ENCODE measurements at regions not wholly inside any gene's neighbourhood (a gene's known extent, or its start where the extent isn't known, plus 50 kb on each side); places are given as distances from the start of the nearest gene placed in this dataset.

GRCh38 chr22:48884786-48885185, 942.9 kb downstream of the BRD1 start:
- no peak overlapping the region for H3K4me3 ChIP-seq (ENCODE audit: low read length)
- H3K4me1 ChIP-seq (ENCODE audit: insufficient read depth, low read length), result no peaks in the 10 kb centered on the region
- H3K27me3 ChIP-seq (ENCODE audit: insufficient read depth, low read length), result no peaks in the 10 kb centered on the region
- no peaks in the 10 kb centered on the region for H3K9me3 ChIP-seq (ENCODE audit: low read depth, low read length)

- H3K9me3 ChIP-seq (ENCODE audit: low read depth, low read length), result no peaks in the 10 kb centered on the region
- no peaks in the 10 kb centered on the region for H3K27me3 ChIP-seq (ENCODE audit: insufficient read depth, low read length)
- H3K4me1 ChIP-seq (ENCODE audit: insufficient read depth, low read length), result no peaks in the 10 kb centered on the region
- H3K4me3 ChIP-seq (ENCODE audit: low read length), result no peak overlapping the region
Observed at GRCh38 chr22:48884324-48884723, 943.3 kb downstream of the BRD1 start.

- H3K9me3 ChIP-seq (ENCODE audit: low read depth, low read length), result no peaks in the 10 kb centered on the region
- no peaks in the 10 kb centered on the region for H3K27me3 ChIP-seq (ENCODE audit: insufficient read depth, low read length)
- no peaks in the 10 kb centered on the region for H3K4me1 ChIP-seq (ENCODE audit: insufficient read depth, low read length)
- no peak overlapping the region for H3K4me3 ChIP-seq (ENCODE audit: low read length)
Observed at GRCh38 chr22:48883211-48883960, 944.3 kb downstream of the BRD1 start.

GRCh38 chr22:48882636-48883200, 945.0 kb downstream of the BRD1 start:
- Histone ChIP-seq H3K4me1 (ENCODE audit: insufficient read depth, low read length) (no peaks in the 10 kb centered on the region), H3K4me3 (ENCODE audit: low read length) (no peak overlapping the region), H3K9me3 (ENCODE audit: low read depth, low read length) (no peaks in the 10 kb centered on the region), H3K27me3 (ENCODE audit: insufficient read depth, low read length) (no peaks in the 10 kb centered on the region)

GRCh38 chr22:48881326-48881980, 946.2 kb downstream of the BRD1 start:
- Histone ChIP-seq H3K9me3 (ENCODE audit: low read depth, low read length) (no peaks in the 10 kb centered on the region), H3K4me1 (ENCODE audit: insufficient read depth, low read length) (no peaks in the 10 kb centered on the region), H3K4me3 (ENCODE audit: low read length) (no peak overlapping the region), H3K27me3 (ENCODE audit: insufficient read depth, low read length) (no peaks in the 10 kb centered on the region)

GRCh38 chr22:48880749-48881148, 946.9 kb downstream of the BRD1 start:
- Histone ChIP-seq H3K4me3 (ENCODE audit: low read length) (no peak overlapping the region), H3K27me3 (ENCODE audit: insufficient read depth, low read length) (no peaks in the 10 kb centered on the region), H3K4me1 (ENCODE audit: insufficient read depth, low read length) (no peaks in the 10 kb centered on the region), H3K9me3 (ENCODE audit: low read depth, low read length) (no peaks in the 10 kb centered on the region)

GRCh38 chr22:48876951-48877350, 950.7 kb downstream of the BRD1 start:
- no peaks in the 10 kb centered on the region for H3K4me1 ChIP-seq (ENCODE audit: insufficient read depth, low read length)
- H3K27me3 ChIP-seq (ENCODE audit: insufficient read depth, low read length), result no peaks in the 10 kb centered on the region

GRCh38 chr22:48874956-48875355, 952.7 kb downstream of the BRD1 start:
- no peaks in the 10 kb centered on the region for H3K4me1 ChIP-seq (ENCODE audit: insufficient read depth, low read length)

More at GRCh38 chr22:48876951-48877350, 950.7 kb downstream of the BRD1 start:
- Histone ChIP-seq H3K4me3 (ENCODE audit: low read length) (no peak overlapping the region), H3K9me3 (ENCODE audit: low read depth, low read length) (no peaks in the 10 kb centered on the region)

GRCh38 chr22:48873191-48873520, 954.5 kb downstream of the BRD1 start:
- Histone ChIP-seq H3K4me3 (ENCODE audit: low read length) (no peak overlapping the region), H3K27me3 (ENCODE audit: insufficient read depth, low read length) (no peaks in the 10 kb centered on the region), H3K4me1 (ENCODE audit: insufficient read depth, low read length) (no peaks in the 10 kb centered on the region), H3K9me3 (ENCODE audit: low read depth, low read length) (no peaks in the 10 kb centered on the region)

More at GRCh38 chr22:48874956-48875355, 952.7 kb downstream of the BRD1 start:
- Histone ChIP-seq H3K27me3 (ENCODE audit: insufficient read depth, low read length) (no peaks in the 10 kb centered on the region), H3K9me3 (ENCODE audit: low read depth, low read length) (no peaks in the 10 kb centered on the region), H3K4me3 (ENCODE audit: low read length) (no peak overlapping the region)

- no peaks in the 10 kb centered on the region for H3K9me3 ChIP-seq (ENCODE audit: low read depth, low read length)
- no peaks in the 10 kb centered on the region for H3K4me1 ChIP-seq (ENCODE audit: insufficient read depth, low read length)
- no peak overlapping the region for H3K4me3 ChIP-seq (ENCODE audit: low read length)
- H3K27me3 ChIP-seq (ENCODE audit: insufficient read depth, low read length), result no peaks in the 10 kb centered on the region
Observed at GRCh38 chr22:48872271-48873190, 955.1 kb downstream of the BRD1 start.

GRCh38 chr22:48871176-48871840, 956.4 kb downstream of the BRD1 start:
- Histone ChIP-seq H3K27me3 (ENCODE audit: insufficient read depth, low read length) (no peaks in the 10 kb centered on the region), H3K4me1 (ENCODE audit: insufficient read depth, low read length) (no peaks in the 10 kb centered on the region), H3K4me3 (ENCODE audit: low read length) (no peak overlapping the region), H3K9me3 (ENCODE audit: low read depth, low read length) (no peaks in the 10 kb centered on the region)

GRCh38 chr22:48870436-48870835, 957.2 kb downstream of the BRD1 start:
- no peak overlapping the region for H3K4me3 ChIP-seq (ENCODE audit: low read length)
- H3K4me1 ChIP-seq (ENCODE audit: insufficient read depth, low read length), result no peaks in the 10 kb centered on the region
- H3K27me3 ChIP-seq (ENCODE audit: insufficient read depth, low read length), result no peaks in the 10 kb centered on the region
- no peaks in the 10 kb centered on the region for H3K9me3 ChIP-seq (ENCODE audit: low read depth, low read length)

GRCh38 chr22:48869788-48870187, 957.9 kb downstream of the BRD1 start:
- Histone ChIP-seq H3K27me3 (ENCODE audit: insufficient read depth, low read length) (no peaks in the 10 kb centered on the region), H3K4me3 (ENCODE audit: low read length) (no peak overlapping the region), H3K4me1 (ENCODE audit: insufficient read depth, low read length) (no peaks in the 10 kb centered on the region), H3K9me3 (ENCODE audit: low read depth, low read length) (no peaks in the 10 kb centered on the region)

GRCh38 chr22:48869161-48869560, 958.5 kb downstream of the BRD1 start:
- Histone ChIP-seq H3K9me3 (ENCODE audit: low read depth, low read length) (no peaks in the 10 kb centered on the region), H3K4me1 (ENCODE audit: insufficient read depth, low read length) (no peaks in the 10 kb centered on the region), H3K27me3 (ENCODE audit: insufficient read depth, low read length) (no peaks in the 10 kb centered on the region), H3K4me3 (ENCODE audit: low read length) (no peak overlapping the region)

All from mononuclear cell (primary cell).